ENCODE measurements at regions not wholly inside any gene's neighbourhood (a gene's known extent, or its start where the extent isn't known, plus 50 kb on each side); places are given as distances from the start of the nearest gene placed in this dataset.

GRCh38 chr15:69847625-69848024 is 250.1 kb downstream of the TLE3 start:
- DNase-seq, result no peak

DNA sequence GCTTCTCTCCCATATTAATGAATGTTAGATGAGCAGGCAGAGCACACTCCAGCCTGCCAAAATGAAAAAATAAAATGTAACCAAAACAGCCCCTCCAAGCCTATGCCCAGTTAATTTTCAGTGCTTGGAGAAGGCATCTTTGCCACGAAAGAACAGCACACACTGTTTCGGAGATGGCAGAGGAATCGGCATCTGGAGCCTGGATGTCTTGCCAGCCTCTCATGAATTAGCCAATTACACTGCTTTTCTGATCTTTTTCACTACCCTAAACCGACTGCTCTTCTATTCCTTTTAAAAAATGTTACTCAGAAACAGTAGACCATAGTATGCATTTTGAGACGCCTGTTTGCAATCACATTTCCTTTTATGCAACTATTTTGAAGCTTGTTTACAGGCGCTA is 249.6 kb downstream of the TLE3 start:
- DNase-seq, result no peak

GRCh38 chr15:69848551-69849231 is 249.0 kb downstream of the TLE3 start:
- DNase-seq, result no peak

- no peak for DNase-seq
Measured at GRCh38 chr15:69849232-69849610, 248.5 kb downstream of the TLE3 start.

GRCh38 chr15:69852482-69852881 is 245.2 kb downstream of the TLE3 start:
- DNase-seq, result no peak

DNA sequence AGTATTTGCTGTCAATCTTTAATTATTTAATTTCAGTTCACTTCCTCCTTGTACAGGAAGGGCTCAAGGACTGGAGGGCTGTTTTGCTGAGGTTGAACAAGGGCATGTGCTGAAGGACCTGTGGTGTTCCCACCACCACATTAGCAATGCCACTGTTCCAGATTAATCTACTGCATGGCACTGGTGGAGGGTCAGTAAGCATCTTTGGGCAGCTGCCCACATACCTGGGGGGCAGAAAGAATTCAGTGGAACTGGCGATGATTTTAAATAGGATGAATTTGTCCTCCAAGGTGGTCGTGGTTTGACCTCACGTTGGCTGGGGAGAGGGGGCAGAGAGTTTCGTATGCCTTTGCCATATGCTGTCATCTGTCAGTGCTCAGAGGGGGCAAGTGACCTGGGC is 244.8 kb downstream of the TLE3 start:
- no peak for DNase-seq

DNA sequence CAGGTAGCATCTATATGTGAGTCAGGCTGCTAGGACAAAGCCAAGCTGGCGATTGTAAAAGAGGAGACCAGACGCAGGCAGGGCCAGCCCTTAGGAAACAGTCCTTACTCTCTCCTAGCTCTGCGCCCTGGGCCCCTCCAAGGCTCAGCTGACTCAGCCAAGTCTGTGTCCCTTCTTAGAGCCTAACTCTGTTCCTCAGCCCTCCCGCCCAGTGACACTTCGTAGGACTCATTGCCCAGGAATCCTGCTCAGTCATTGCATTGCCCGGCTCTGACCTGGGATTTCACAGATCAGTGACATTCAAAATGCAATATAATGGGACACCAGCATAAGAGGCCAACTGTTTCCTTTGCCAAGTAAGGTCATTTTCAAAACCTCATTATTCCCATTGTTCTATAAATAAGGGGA is 244.2 kb downstream of the TLE3 start:
- DNase-seq, result no peak

DNA sequence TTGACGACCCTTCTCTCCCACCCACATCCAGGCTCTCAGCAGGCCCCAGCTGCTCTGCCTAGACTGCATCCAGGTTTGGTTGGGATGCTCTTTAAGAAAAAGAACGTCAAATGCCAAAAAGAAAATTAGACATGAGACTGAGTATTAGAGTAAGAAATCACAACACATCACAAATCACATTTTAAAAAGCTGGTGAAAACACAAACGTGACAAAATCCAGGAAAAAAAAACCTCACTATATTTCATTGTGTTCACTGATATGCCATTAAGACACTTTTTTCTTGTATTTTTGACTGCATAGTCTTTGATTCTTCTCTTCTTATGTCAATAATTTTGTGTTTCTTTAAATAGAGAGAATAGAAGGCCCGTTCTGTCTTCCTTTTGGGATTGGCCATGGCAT is 243.7 kb downstream of the TLE3 start:
- DNase-seq, result no peak

DNA sequence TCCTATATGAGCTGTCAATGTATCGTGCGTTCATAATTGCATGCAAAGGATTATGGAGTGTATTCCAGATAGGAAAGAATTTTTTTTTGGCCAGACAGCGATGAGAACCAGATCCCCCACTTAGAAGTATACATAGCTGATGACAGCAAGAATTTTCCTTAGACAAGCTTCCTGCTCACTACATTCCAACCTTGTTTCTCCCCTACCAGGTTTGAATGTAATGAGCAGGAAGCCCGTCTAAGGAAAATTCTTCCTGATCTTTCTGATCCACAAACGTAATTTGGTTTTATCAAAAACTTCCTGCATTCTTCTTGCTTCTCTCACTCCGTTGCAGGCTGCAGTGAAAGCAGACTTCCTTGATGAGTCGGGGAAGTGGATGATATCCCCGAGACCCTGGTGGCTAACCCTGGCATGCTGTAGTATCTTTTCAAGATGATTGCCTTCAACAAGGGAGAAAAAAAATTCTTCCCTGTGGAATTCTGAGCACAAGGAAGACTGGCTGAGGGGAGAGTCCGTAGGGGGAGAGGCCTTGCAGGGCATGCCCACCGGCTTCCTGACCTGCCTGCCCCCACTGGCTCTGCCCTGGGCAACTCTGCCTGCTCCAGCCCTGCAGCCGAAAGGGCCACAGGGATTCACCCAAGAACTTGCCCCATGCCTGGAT is 243.1 kb downstream of the TLE3 start:
- DNase-seq, result no peak

DNA sequence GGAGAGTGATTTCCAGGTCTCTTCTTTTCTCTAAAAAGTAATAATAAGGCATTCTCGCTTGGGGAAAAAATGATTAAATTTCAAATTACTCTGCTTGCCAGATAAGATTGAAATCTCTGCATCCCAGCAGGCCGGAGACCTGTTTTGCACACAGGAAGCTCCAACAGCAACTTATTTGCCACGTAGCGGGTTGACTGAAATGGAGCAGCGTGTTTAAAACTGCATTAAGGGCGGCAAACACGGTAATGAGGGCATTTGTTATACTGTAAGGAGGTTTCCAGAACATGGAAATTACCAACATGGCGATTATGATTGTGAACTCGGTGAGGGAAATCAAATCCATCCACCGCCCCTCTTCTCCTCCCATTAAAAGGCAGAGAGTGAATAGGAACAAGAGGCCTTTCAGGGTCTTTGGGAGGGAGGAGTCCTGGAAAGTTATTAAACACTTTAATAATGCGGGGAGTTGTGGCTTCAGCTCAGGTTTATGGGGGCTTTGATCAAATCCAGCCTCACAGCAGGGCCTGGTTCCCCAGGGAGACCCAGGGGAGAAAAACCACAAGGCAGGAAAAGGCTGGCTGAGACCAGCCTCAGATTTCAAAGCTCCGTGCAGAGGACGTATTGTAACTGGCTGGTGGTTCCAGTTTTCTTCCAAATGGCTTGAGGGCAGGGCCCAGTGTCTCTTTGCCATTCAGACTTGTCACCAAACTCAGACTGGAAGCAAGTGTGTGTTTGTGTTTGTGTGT is 242.3 kb downstream of the TLE3 start:
- DNase-seq, result no peak

- no peak for DNase-seq
Measured at GRCh38 chr15:69857250-69857649, 240.5 kb downstream of the TLE3 start.

DNA sequence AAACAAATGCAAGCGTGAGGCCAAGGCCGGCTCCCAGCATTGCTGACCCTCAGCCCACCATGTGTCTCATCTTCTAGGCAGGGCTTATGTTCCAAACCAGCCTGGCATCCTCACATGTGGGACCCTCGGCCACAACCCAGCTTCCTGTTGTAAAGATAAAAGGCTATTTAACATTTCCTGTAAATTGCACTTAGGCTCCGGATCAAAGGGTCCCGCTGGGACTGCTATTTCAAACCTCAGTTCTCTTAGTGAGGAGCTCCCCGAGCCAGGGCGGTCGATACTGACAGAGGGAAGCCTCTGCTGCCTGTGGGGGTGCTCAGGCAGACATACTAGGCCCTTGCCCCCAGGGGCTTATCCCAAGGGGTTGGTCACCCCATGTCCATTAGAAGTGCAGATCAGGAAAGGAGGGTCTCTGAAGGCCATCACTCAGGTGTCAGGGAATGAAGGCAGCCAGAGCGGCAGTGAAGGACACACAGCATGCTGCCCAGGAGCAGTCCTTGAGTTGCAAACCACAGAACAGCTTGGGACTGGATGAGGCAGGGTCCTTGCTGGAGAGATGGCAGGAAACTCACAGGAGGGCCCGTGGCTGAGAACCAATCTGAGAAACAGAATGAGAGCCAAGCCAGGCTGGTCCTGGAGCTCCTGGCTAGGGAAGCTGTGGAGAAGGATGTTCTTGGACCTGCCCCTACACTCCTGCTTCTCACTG is 239.9 kb downstream of the TLE3 start:
- no peak for DNase-seq

GRCh38 chr15:69858456-69858855 is 239.3 kb downstream of the TLE3 start:
- DNase-seq, result no peak

DNA sequence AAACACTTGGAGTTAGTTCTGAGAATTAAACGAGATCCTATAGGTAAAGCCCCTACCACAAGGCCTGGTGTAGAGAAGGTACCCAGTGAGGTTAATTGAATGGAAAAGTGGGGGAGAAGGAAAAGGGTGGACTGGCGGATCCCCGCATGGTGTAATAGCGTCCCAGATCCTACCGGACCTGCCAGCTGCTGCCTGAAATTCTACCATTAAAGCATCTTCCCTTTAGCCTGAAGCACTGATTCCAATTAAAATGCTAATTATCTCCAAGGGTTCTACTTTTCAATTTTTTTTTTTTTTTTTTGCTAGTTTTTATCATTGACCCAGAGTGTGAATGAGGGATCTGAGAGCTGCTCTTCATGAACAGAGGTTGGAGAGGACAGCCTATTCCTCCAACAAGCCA is 237.9 kb downstream of the TLE3 start:
- no peak for DNase-seq

- no peak for DNase-seq
Measured at GRCh38 chr15:69860321-69860720, 237.4 kb downstream of the TLE3 start.

DNA sequence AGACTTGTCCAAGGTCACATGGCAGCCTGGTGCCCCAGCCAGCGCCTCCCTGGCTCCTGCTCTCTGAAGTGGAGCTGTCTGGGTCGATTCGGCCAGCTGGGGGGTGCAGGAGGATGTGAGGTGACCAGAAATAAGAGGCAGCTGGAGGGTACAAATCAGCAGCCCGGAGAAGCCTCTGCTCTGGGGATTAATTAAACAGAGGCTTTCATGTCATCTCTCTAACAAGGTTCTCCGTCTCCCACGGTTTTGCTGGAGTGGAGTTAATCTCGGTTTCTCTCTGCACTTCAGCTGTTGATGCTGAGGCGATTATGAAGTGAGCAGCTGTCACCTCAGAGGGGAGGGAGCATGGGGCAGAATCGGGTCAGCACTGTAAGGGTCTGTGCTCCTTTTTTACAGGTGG is 236.8 kb downstream of the TLE3 start:
- no peak for DNase-seq

DNA sequence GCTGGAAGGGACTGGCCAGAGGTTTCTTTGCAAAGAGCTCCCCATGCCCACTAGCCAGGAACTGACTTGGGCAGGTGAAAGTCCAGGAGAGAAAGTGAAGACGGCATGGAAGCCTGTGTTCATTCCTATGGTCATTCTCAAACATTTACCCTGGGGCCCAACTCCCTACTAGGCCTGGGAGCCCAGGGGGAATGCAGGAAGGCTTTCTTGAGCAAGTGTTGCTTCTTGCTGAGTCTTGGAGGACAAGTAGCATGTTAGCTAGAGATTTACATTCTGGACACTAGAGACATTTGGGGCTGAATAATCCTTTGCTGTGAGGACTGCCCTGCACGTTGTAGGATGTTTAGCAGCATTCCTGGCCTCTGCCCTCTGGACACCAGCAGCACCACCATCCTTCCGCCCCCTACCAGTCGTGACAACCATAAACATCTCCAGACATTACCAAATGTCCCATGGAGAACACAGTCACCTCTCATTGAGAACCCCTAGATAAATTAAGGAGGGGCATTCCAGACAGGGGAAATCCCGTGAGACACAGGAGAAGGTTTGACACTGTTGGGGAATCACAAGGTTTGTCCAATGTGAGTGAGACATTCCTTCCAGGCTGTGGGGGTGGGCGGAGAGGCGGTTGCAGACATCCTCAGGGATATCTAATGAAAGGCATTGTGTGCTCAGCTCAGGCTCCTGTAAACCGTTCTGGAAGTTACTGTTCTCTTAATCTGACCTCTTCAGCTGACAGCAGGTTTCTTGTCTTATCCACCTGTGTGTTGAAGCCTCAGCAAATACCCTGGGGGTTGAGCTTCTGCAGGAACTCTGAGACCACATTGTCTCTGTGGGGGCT is 236.2 kb downstream of the TLE3 start:
- DNase-seq, result no peak

DNA sequence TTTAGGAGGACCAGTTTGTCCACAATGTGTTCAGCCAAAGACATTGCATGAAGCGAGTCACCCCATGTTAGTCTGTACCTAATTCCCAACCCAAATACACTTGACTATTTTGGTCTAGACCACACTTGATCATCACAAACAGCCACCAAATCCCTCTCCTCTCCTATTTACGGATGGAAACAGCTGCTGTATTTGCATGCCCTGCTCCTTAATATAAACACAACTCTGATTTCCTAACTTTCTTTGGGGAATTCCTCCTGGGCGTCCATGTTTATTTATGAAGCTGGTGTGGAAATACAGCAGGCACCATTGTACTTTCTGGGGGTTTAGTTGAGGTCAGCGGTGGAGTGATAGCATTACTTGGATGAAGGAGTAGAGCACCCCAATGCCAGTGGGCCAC is 235.2 kb downstream of the TLE3 start:
- DNase-seq, result no peak

DNA sequence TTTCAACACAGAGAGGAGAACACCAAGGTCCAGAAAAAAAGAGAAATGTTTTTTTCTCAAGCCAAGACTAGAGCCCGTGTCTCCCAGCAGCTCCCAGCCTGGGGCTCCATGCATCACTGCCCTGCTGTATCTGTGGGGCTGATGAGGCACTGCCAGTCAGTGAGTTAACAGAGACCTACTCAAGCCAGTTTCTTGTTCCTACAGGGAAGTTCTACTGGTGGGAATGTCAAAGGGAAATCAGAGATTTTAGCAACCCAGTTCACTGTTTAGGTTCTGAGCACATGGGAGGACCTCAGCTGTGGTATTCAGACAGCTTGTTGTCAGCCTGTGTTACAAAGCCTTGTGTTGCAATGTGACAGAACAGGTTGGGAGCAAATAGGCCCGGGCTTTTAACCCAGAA is 234.3 kb downstream of the TLE3 start:
- no peak for DNase-seq

DNA sequence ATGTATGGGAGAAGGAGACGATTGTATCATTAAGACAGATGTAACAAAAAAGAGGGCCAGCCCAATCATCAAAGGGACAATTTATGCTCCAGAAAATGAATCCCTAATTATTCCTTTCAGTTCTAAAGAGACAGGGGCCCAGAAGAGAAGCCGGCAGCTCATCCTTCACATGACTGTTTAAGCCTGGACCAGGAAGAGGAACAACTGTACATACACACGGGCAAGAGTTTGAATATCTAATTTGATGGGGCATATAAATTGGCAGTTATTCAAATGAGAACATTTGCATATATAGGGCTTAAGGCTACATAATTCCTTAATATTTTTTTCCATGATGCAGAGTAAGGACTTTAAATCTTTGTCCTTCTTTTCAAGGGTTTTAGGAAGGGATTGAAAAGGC is 232.3 kb downstream of the TLE3 start:
- no peak for DNase-seq

- DNase-seq, result no peak
Measured at GRCh38 chr15:69868756-69869155, 229.0 kb downstream of the TLE3 start.

DNA sequence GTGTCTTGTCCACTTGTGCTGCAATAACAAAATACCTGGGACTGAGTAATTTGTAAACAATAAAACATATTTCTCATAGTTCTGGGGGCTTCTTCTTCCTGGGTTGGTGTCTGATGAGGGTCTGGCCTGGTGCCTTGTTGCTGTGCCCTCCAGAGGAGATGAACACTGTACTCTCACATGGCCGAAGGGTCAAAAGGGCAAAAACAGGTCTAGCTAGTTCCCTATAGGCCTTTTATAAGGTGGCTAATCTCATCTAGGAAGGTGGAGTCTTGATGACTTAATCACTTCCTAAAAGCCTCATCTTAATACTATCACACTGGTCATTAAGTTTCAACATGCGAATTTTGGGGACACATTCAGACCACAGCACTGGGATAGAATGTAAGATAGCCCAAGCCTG is 228.4 kb downstream of the TLE3 start:
- DNase-seq, result no peak

Measured in right kidney (tissue), 1 donor.